B cell (primary cell): ENCODE measurements at regions not wholly inside any gene's neighbourhood (a gene's known extent, or its start where the extent isn't known, plus 50 kb on each side); places are given as distances from the start of the nearest gene placed in this dataset.
"Not testable (repeated sequence)": the region's sequence is repeated elsewhere in the genome, so short reads cannot be mapped to it uniquely, and the experiment has no call there.

Experiments used
- ATAC-seq: fragments of 200-7000 bp; cut with Tn5 transposase; one replicate; pipeline ENCODE4 v1.10.0; 2021; ENCODE audit warnings: low read depth, mild to moderate bottlenecking, moderate number of reproducible peaks, moderate library complexity
- CTCF ChIA-PET: fragments of 350-600 bp; sonication (Branson Sonifier 250); formaldehyde crosslinking; loops from one replicate; lab custom pipeline; 2021; ENCODE audit warnings: antibody characterized with exemption, inconsistent platforms; lab: Charles Lee
- POLR2A ChIA-PET: fragments of 350-600 bp; sonication (Branson Sonifier 250); formaldehyde crosslinking; loops from one replicate; lab custom pipeline; 2021; ENCODE audit warnings: antibody characterized with exemption; lab: Charles Lee
- DNase-seq: peaks from one replicate; pipeline ENCODE4 v3.0.0; 2013
- H2AFZ ChIP-seq: 2 replicates; pipeline ENCODE4 v1.6.1; 2012; ENCODE audit warnings: mild to moderate bottlenecking, low read depth, low read length; ENCODE audit not compliant: insufficient read depth, poor library complexity, severe bottlenecking
- H3K27ac ChIP-seq, 2 donors: 1 replicate in 1 of 2; 2 replicates in 1 of 2; pipeline ENCODE4 v1.5.1; 2012 to 2013; ENCODE audit warnings: low read length in 2 of 2, mild to moderate bottlenecking in 2 of 2, moderate library complexity in 1 of 2
- H3K27me3 ChIP-seq, 4 experiments: fragments of 200-600 bp in 1 of 4; sonication (generic) in 1 of 4; replicated peaks in 1 of 4; 1 replicate in 2 of 4; 2 replicates in 2 of 4; pipeline versions ENCODE4 v1.6.1 to v1.7.0; 2013 to 2016; ENCODE audit warnings: low read length in 3 of 4, mild to moderate bottlenecking in 2 of 4, mixed read lengths in 1 of 4, moderate library complexity in 1 of 4; ENCODE audit not compliant: insufficient read depth in 4 of 4, control insufficient read depth in 3 of 4; ENCODE audit errors: control extremely low read depth in 1 of 4
- H3K36me3 ChIP-seq, 2 experiments: replicated peaks in 1 of 2; 1 replicate in 1 of 2; 2 replicates in 1 of 2; pipeline versions ENCODE4 v1.6.1 to v1.7.1; 2013; ENCODE audit warnings: low read length in 1 of 2; ENCODE audit not compliant: insufficient read depth in 2 of 2, control insufficient read depth in 1 of 2; ENCODE audit errors: control extremely low read depth in 1 of 2, extremely low read depth in 1 of 2
- H3K4me1 ChIP-seq, 2 donors: fragments of 200-600 bp in 1 of 2; sonication (generic) in 1 of 2; 1 replicate in 1 of 2; 2 replicates in 1 of 2; pipeline versions ENCODE4 v1.5.1 to v1.6.1; 2013 to 2017; ENCODE audit warnings: low read length in 2 of 2; ENCODE audit not compliant: control insufficient read depth in 2 of 2, insufficient read depth in 2 of 2
- H3K4me2 ChIP-seq: replicated peaks from 2 replicates; pipeline ENCODE3; 2012; ENCODE audit warnings: mild to moderate bottlenecking, low read depth, low read length; ENCODE audit not compliant: poor library complexity, severe bottlenecking
- H3K4me3 ChIP-seq, 5 experiments: fragments of 200-600 bp in 1 of 5; sonication (generic) in 1 of 5; 1 replicate in 3 of 5; 2 replicates in 2 of 5; pipeline versions ENCODE4 v1.5.1 to v1.7.0; 2011 to 2016; ENCODE audit warnings: low read length in 4 of 5, mild to moderate bottlenecking in 4 of 5, low read depth in 2 of 5, control low read depth in 1 of 5, moderate library complexity in 1 of 5; ENCODE audit not compliant: insufficient read depth in 1 of 5; ENCODE audit errors: control extremely low read depth in 1 of 5, extremely low read depth in 1 of 5
- H3K79me2 ChIP-seq: fragments of 200-600 bp; sonication (generic); one replicate; pipeline ENCODE4 v1.6.0; 2016; ENCODE audit warnings: low read length; ENCODE audit not compliant: control insufficient read depth, insufficient read depth
- H3K9ac ChIP-seq: fragments of 200-600 bp; sonication (generic); 2 replicates; pipeline ENCODE4 v1.6.1; 2017; ENCODE audit warnings: mild to moderate bottlenecking, low read length, moderate library complexity
- H3K9me3 ChIP-seq, 3 donors: one replicate each; pipeline versions ENCODE4 v1.6.1 to v1.7.1; 2013; ENCODE audit warnings: low read length in 2 of 3; ENCODE audit not compliant: control insufficient read depth in 2 of 3, insufficient read depth in 1 of 3; ENCODE audit errors: control extremely low read depth in 1 of 3
- H4K20me1 ChIP-seq: 2 replicates; pipeline ENCODE4 v1.6.0; 2012; ENCODE audit warnings: mild to moderate bottlenecking, low read length; ENCODE audit not compliant: insufficient read depth, control insufficient read depth, poor library complexity, severe bottlenecking
- H3K27ac Mint-ChIP-seq: one replicate; pipeline ENCODE4 v1.8.0; 2021; ENCODE audit warnings: mixed read lengths
- H3K27me3 Mint-ChIP-seq: one replicate; pipeline ENCODE4 v1.8.0; 2021; ENCODE audit warnings: mixed read lengths
- H3K4me1 Mint-ChIP-seq: one replicate; pipeline ENCODE4 v1.8.0; 2021; ENCODE audit warnings: mixed read lengths
- H3K4me3 Mint-ChIP-seq: one replicate; pipeline ENCODE4 v1.8.0; 2021; ENCODE audit warnings: mixed read lengths
- H3K9me3 Mint-ChIP-seq: one replicate; pipeline ENCODE4 v1.8.0; 2022; ENCODE audit warnings: mixed read lengths; ENCODE audit not compliant: insufficient read depth
- EZH2 ChIP-seq: IDR thresholded peaks from 2 replicates; pipeline ENCODE4 v1.6.1; 2012; ENCODE audit warnings: borderline replicate concordance, low read depth, mild to moderate bottlenecking, moderate library complexity, low read length; ENCODE audit not compliant: insufficient read depth, poor library complexity, severe bottlenecking
- WGBS: methylation state at CpG from one replicate; pipeline ENCODE4 v1.1.5; 2013; ENCODE audit warnings: missing lambda C conversion rate; ENCODE audit not compliant: insufficient coverage; 5-methylcytosine and 5-hydroxymethylcytosine counted together
- intact Hi-C: fragments of 100-400 bp; cut with micrococcal nuclease; formaldehyde crosslinking; loops from one replicate; pipeline ENCODE4 v1.10.0; 2022
- TF ChIP-seq, protein P1 (sequence below): fragments of 200-600 bp; IDR thresholded peaks from one replicate; pipeline ENCODE4 v1.8.0; 2022; ENCODE audit warnings: antibody characterized with exemption, mild to moderate bottlenecking

DNA sequence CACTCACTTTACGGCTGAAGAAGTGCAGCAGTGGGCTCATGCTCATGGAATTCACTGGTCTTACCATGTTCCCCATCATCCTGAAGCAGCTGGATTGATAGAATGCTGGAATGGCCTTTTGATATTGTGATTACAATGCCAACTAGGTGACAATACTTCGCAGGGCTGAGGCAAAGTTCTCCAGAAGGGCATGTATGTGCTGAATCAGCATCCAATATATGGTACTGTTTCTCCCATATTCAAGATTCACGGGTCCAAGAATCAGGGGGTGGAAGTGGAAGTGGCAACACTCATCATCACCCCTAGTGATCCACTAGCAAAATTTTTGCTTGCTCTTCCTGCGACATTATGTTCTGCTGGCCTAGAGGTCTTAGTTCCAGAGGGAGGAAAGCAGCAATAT lies 353.3 kb downstream of the C12orf75 start:
- H3K27ac Mint-ChIP-seq, CTCF ChIA-PET, H3K4me2 ChIP-seq, H3K27me3 ChIP-seq, POLR2A ChIA-PET, intact Hi-C loops, H3K4me1 Mint-ChIP-seq, H3K9me3 Mint-ChIP-seq, ATAC-seq, H3K4me3 Mint-ChIP-seq, H3K9me3 ChIP-seq, H3K4me1 ChIP-seq, H3K27me3 Mint-ChIP-seq, H3K36me3 ChIP-seq, H3K9ac ChIP-seq, H3K79me2 ChIP-seq, H2AFZ ChIP-seq, H3K27ac ChIP-seq, H3K4me3 ChIP-seq, DNase-seq, H4K20me1 ChIP-seq: not testable (repeated sequence)
- WGBS = 100% methylated on average over 1 of the region's 4 CpGs

DNA sequence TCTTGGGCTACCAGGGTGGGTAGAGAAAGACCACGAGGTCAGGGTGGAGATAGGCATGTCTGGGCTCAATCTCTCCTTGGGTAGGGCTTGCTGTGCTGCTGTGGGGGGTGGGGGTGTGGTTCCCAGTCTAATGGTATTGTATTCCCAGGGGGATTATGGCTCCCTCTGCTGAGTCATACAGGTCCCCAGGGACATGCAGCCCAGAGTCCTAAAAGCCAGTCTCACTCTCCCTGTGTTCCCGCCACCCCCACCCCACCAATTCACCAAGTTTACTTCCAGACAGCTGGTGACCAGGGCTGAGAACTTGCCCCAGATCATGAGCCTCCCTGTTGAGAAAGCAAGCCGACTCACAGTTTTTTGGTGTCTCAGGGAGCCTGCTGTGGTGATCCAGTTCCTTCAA lies 367.6 kb downstream of the C12orf75 start:
- no peaks in the 10 kb centered on the region for H4K20me1 ChIP-seq
- POLR2A ChIA-PET = no interaction called here
- intact Hi-C loops = no loop called here
- H3K27ac ChIP-seq = no peak overlapping the region
- H3K4me2 ChIP-seq = no peak overlapping the region
- H3K4me3 ChIP-seq = no peak overlapping the region
- H3K9me3 ChIP-seq = no peaks in the 10 kb centered on the region
- Mint-ChIP-seq H3K4me3 (no peak overlapping the region), H3K27me3 (peaks cover 19% of the 10 kb centered on the region), H3K9me3 (peaks cover 5% of the 10 kb centered on the region), H3K27ac (no peak overlapping the region), H3K4me1 (no peaks in the 10 kb centered on the region)
- no peak overlapping the region for H2AFZ ChIP-seq
- WGBS = 71% methylated on average over 3 of the region's 3 CpGs
- TF ChIP-seq, protein P1, sequence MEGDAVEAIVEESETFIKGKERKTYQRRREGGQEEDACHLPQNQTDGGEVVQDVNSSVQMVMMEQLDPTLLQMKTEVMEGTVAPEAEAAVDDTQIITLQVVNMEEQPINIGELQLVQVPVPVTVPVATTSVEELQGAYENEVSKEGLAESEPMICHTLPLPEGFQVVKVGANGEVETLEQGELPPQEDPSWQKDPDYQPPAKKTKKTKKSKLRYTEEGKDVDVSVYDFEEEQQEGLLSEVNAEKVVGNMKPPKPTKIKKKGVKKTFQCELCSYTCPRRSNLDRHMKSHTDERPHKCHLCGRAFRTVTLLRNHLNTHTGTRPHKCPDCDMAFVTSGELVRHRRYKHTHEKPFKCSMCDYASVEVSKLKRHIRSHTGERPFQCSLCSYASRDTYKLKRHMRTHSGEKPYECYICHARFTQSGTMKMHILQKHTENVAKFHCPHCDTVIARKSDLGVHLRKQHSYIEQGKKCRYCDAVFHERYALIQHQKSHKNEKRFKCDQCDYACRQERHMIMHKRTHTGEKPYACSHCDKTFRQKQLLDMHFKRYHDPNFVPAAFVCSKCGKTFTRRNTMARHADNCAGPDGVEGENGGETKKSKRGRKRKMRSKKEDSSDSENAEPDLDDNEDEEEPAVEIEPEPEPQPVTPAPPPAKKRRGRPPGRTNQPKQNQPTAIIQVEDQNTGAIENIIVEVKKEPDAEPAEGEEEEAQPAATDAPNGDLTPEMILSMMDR = no peak
- no peak for TF ChIP-seq EZH2
- no peak for ATAC-seq
- CTCF ChIA-PET = no interaction called here
- H3K4me1 ChIP-seq = no peaks in the 10 kb centered on the region
- no peaks in the 10 kb centered on the region for H3K79me2 ChIP-seq
- no peak overlapping the region for H3K9ac ChIP-seq
- peaks cover 0 to 4% (median 0%) of the 10 kb centered on the region in 4 experiments for H3K27me3 ChIP-seq
- DNase-seq = no peak
- H3K36me3 ChIP-seq = no peaks in the 10 kb centered on the region
